ENCODE measurements at regions not wholly inside any gene's neighbourhood (a gene's known extent, or its start where the extent isn't known, plus 50 kb on each side); places are given as distances from the start of the nearest gene placed in this dataset.
"Not testable (repeated sequence)": the region's sequence is repeated elsewhere in the genome, so short reads cannot be mapped to it uniquely, and the experiment has no call there.

- DNase-seq = no peak
These were observed 53.8 kb downstream of the COX7C start for GRCh38 chr5:86671536-86671935.

DNA sequence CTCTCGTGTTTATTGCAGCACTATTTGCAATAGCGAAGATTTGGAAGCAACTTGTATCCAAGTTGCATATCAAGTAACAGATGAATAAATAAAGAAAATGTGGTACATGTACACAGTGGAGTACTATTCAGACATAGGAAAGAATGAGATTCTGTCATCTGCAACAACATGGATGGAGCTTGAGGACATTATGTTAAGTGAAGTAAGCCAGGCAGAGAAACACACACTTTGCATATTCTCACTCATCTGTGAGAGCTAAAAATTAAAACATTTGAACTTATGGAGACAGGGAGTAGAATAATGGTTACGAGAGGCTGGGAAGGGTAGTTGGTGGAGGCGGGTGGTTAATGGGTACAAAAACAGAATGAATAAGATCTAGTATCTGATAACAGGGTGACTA is 56.3 kb downstream of the COX7C start:
- DNase-seq = no peak

GRCh38 chr5:86675311-86675710 is 57.6 kb downstream of the COX7C start:
- DNase-seq = no peak

DNA sequence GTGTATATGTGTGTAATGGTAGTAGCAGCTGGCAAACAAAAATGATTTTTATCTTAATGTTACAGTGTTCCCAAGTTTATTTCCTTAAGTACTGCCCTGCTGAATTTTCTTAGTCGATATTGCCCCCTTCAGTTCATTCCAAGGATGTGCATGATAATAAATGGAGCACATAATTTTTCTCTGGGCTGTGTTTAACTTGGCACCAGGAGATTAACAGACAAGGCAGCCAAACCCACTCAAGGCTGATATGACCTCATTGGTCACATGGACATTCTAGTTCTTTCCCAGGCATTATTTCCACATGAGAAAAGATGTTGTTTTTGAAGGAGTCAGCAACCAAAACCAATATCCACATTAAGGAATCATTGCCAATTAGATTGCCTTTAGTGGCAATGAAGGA is 61.8 kb downstream of the COX7C start:
- no peak for DNase-seq

- no peak for DNase-seq
These were observed 62.2 kb downstream of the COX7C start for GRCh38 chr5:86679949-86680348.

GRCh38 chr5:86684222-86684621 is 66.5 kb downstream of the COX7C start:
- no peak for DNase-seq

GRCh38 chr5:86686046-86686445 is 68.3 kb downstream of the COX7C start:
- no peak for DNase-seq

DNA sequence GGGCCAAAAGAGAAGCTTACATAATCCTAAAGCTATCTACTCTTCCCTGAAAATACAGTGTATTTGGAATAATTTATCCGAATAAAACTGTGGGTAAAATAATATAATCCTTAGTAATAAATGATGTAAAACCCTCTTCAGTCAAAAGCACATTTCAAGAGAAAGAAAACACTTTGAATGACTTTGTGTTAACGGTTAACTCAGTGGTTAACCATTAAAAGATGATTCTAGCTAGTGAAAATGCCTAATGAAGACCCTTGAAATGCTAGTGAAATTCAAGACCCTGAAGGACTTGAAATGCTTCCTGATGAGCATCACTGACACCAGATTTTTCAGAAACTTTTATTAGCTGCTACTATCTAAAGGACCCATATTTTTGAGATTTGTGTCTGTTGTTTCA is 70.7 kb downstream of the COX7C start:
- DNase-seq = no peak

DNA sequence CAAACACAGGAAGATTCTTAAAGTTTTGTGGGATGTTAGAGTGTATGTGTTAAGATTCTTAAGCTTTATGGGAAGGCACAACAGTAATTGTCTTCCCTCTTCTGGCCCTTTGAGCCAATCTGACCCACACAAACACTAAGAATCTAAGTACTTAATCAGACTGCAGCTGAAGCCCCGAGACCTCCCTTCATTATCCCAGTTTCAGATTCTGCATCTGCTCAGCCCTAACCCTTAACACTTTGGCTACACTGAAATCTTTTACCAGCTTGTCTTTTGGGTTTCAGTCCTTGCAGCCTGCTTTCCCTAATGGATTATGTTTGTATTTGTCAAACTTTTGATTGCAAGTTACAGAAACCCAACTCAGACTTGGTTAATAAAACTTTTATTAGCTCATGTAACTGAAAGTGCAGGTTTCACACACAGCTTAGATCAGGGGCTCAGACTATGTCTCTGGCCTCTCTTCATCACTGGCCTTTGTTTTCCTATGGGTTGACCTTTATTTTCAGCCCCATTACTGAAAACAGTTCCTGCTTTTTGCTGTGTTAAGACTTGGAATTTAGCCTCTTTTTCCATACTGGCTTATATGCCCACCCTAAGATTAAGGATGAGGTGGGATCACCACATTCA is 71.5 kb downstream of the COX7C start:
- no peak for DNase-seq

GRCh38 chr5:86709157-86709881 is 91.6 kb downstream of the COX7C start:
- no peak for DNase-seq

GRCh38 chr5:86716121-86716520 is 98.4 kb downstream of the COX7C start:
- no peak for DNase-seq

GRCh38 chr5:86731319-86732117 is 113.8 kb downstream of the COX7C start:
- not testable (repeated sequence) for DNase-seq

DNA sequence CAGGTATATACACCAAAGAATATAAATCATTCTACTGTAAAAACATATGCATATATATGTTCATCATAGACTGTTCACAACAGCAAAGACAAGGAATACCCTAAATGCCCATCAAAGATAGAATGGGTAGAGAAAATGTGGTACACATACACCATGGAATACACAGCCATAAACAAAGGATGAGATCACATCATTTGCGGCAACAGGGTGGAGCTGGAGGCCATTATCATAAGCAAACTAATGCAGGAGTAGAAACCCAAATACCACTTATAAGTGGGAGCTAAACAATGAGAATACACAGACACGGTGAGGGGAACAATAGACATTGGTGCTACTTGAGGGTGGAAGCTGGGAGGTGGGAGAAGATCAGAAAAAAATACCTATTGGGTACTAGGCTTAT is 117.6 kb downstream of the COX7C start:
- no peak for DNase-seq

DNA sequence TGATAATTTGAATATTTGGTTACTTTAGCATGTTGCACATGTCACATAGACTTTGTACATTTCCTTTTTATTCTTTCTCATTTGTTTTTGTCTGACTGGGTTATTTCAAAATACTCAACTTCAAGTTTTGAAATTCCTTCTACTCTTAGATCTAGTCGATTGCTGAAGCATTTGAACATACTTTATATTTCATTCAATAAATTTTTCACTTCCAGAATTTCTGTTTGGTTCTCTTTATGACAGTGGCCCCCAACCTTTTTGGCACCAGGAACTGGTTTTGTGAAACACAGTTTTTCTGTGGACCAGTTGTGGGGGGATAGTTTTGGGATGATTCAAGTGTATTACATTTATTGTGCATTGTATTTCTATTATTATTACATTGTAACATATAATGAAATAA is 119.8 kb downstream of the COX7C start:
- no peak for DNase-seq

- DNase-seq = no peak
These were observed 130.9 kb downstream of the COX7C start for GRCh38 chr5:86748538-86749105.

DNA sequence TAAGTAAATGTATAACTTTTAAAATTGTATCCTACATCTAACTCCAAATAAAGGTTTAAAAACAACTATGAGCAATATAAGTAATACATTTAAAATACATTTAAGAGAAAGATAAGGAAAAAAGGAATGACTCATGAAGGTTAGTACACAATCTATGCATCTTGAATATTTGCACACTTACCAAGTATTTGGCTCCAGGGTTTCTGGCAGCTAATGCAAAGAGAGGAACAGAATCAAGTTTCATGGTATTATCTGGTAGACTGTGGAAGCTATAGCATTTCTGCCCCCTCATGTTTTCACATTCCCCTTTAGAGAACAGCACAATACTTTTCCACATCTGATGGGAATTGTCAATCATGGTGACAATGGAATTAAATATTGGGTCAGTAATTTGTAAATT is 132.1 kb downstream of the COX7C start:
- DNase-seq = no peak

GRCh38 chr5:86756839-86757238 is 139.1 kb downstream of the COX7C start:
- DNase-seq = no peak

GRCh38 chr5:86757824-86758223 is 140.1 kb downstream of the COX7C start:
- no peak for DNase-seq

DNA sequence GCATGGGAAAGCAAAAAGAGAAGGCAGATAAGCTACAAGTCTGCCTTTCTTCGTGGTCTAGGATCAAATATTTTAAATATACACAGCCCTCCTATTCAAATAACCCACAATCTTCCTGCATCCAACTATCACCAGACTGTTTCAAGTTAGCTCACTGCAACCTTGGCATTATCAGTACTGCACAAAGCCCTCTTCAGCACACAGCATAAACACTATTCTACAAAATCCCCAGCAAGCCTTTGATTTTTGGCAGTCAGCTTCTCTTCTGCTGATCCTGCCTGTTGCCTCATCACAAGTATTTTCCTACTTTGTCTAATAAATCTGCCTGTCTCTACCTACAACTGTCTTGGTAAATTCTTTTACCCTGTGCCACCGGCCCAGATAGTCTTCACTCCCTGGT is 142.9 kb downstream of the COX7C start:
- no peak for DNase-seq

GRCh38 chr5:86763929-86764328 is 146.2 kb downstream of the COX7C start:
- DNase-seq = no peak

DNA sequence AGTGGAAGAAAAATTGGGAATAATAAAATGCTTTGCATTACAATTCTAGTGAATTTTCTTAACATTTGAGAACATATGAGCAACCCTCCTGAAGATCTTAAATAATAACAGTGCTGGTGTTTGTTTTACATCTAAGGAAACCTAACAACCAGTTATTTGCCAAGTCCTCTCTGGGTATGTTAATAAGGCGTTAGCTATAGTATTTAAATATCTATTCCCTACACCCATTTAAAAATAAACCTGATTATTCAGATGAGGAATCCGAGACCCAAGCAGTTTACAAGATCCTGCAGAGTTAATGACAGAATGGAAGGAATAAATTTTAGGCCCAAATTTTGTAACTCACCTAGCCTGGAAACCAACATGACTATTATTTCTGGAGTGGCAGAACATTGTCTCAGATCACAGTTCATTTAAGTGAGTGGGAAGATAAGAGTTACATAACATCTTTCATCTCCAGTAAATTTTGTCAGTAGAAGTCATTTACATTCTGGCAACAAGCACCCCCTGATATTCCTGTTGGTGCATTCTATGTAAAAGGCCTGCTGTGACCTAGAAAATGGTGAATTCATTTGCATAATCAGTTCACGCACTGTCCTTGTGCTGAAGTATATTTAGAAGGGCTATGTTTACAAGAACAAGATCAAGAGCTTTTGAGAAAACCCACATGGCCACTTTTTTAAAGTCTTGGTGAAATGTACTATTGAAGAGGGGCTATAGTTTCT is 148.2 kb downstream of the COX7C start:
- no peak for DNase-seq

DNA sequence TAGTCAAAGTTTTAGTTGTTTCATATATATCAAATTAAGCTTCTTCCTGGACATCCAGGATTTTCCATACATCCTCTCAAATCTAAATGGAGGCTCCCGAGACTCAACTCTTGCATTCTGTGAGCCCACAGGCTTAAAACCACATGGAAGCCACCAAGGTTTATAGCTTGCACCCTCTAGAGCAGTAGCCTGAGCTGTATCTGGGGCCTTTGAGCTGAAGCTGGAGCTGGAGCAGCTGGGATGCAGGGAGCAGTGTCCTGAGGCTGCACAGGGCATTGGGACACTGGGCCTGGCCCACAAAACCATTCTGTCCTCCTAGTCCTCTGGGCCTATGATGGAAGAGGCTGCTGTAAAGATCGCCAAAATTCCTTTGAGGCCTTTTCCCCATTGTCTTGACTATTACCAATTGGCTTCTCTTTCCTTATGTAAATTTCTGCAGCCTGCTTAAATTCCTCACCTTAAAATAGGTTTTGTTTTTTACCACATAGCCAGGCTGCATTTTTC is 151.0 kb downstream of the COX7C start:
- no peak for DNase-seq

GRCh38 chr5:86780018-86780417 is 162.3 kb downstream of the COX7C start:
- DNase-seq = no peak
